ENCODE measurements at regions not wholly inside any gene's neighbourhood (a gene's known extent, or its start where the extent isn't known, plus 50 kb on each side); places are given as distances from the start of the nearest gene placed in this dataset.
"Not testable (repeated sequence)": the region's sequence is repeated elsewhere in the genome, so short reads cannot be mapped to it uniquely, and the experiment has no call there.

DNA sequence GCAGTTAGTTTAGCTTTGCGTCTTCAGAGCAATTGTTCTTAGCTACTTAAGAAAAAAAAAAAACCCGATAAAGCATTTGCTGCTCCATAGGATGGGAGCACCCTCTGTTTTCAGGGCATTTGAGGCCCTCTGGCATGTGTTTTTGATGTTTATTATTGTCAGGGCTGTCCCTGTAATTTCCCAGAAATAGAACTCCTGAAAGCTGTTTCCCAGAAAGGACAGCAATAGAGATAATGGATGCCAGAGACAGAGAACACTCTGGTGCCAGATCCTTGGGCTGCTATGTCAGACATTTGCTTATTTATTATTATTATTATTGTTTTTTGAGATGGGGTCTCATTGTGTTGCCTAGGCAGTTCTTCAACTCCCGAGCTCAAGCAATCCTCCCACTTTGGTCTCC lies 201.3 kb downstream of the ALG10 start:
- no peak for DNase-seq (ENCODE audit: low spot score)

GRCh38 chr12:34226044-34226443 lies 203.7 kb downstream of the ALG10 start:
- DNase-seq (ENCODE audit: low spot score), result not testable (repeated sequence)

DNA sequence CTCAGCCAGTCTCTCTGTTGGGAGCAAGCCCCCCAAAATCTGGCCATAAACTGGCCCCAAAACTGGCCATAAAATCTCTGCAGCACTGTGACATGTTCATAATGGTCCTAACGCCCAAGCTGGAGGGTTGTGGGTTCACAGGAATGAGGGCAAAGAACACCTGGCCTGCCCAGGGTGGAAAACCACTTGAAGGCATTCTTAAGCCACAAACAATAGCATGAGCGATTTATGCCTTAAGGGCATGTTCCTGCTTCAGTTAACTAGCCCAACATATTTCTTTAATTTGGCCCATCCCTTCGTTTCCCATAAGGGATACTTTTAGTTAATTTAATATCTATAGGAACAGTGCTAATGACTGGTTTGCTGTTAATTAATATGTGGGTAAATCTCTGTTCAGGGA lies 205.8 kb downstream of the ALG10 start:
- DNase-seq (ENCODE audit: low spot score), result not testable (repeated sequence)

DNA sequence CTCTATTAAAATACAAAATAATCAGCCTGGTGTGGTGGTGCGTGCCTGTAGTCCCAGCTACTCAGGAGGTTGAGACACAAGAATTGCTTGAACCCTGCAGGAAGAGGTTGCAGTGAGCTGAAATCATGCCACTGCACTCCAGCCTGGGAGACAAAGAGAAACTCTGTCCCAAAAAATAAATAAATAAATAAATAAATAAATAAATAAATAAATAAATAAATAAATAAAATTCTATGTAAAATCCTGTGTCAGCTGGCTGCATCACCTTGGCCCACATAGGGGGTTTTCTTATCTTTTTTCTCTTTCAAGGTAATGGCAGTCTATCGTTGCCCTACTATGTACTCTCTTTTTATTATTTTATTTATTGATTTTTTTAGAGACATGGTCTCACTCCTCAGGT lies 206.7 kb downstream of the ALG10 start:
- DNase-seq (ENCODE audit: low spot score), result not testable (repeated sequence)

GRCh38 chr12:34233618-34234017 lies 211.3 kb downstream of the ALG10 start:
- DNase-seq (ENCODE audit: low spot score), result no peak

GRCh38 chr12:34236073-34236472 lies 213.8 kb downstream of the ALG10 start:
- DNase-seq (ENCODE audit: low spot score), result no peak

DNA sequence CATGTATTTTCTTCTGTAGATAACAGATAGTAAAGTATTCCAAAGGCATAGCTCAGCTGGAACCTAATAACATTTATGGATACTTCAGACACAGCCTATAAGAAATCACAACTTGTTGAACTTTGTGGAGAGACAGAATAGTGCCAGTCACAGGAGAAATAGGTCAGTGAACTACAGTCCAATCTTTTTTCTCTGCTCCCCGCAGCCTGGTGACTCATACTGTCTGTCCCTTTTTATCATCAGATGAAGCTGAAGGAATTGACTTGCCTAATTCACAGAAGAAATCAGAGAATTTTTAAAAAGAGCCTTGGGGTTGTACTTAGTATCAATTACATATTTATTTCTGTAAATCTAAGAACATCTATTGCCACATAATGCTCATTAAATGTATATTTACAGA lies 222.3 kb downstream of the ALG10 start:
- DNase-seq (ENCODE audit: low spot score), result no peak

- no peak for DNase-seq (ENCODE audit: low spot score)
Observed at GRCh38 chr12:34249271-34249670, 227.0 kb downstream of the ALG10 start.

- DNase-seq (ENCODE audit: low spot score), result not testable (repeated sequence)
Observed at GRCh38 chr12:34251879-34252278, 229.6 kb downstream of the ALG10 start.

GRCh38 chr12:34253674-34254073 lies 231.4 kb downstream of the ALG10 start:
- DNase-seq (ENCODE audit: low spot score), result no peak

- DNase-seq (ENCODE audit: low spot score), result no peak
Observed at GRCh38 chr12:34257093-34257492, 234.8 kb downstream of the ALG10 start.

DNA sequence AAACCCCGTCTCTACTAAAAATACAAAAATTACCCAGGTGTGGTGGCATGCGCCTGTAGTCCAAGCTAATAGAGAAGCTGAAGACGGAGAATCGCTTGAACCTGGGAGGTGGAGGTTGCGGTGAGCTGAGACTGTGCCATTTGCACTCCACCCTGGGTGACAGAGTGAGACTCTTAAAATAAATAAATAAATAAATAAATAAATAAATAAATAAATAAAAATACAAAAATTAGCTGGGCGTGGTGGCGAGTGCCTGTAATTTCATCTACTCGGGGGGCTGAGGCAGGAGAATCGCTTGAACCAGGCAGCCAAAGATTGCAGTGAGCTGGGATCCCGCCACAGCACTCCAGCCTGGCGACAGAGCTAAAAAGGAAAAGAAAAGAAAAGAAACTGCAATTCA lies 239.8 kb downstream of the ALG10 start:
- not testable (repeated sequence) for DNase-seq (ENCODE audit: low spot score)

- no peak for DNase-seq (ENCODE audit: low spot score)
Observed at GRCh38 chr12:34264110-34264509, 241.8 kb downstream of the ALG10 start.

DNA sequence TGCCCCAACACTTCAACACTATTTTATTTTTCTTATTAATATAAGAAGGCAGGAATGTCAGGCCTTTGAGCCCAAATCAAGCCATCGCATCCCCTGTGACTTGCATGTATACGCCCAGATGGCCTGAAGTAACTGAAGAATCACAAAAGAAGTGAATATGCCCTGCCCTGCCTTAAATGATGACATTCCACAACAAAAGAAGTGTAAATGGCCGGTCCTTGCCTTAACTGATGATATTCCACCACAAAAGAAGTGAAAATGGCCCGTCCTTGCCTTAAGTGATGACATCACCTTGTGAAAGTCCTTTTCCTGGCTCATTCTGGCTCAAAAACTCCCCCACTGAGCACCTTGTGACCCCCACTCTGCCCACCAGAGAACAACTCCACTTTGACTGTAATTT lies 251.4 kb downstream of the ALG10 start:
- DNase-seq (ENCODE audit: low spot score), result not testable (repeated sequence)

- DNase-seq (ENCODE audit: low spot score), result no peak
Observed at GRCh38 chr12:34275129-34275528, 252.8 kb downstream of the ALG10 start.

DNA sequence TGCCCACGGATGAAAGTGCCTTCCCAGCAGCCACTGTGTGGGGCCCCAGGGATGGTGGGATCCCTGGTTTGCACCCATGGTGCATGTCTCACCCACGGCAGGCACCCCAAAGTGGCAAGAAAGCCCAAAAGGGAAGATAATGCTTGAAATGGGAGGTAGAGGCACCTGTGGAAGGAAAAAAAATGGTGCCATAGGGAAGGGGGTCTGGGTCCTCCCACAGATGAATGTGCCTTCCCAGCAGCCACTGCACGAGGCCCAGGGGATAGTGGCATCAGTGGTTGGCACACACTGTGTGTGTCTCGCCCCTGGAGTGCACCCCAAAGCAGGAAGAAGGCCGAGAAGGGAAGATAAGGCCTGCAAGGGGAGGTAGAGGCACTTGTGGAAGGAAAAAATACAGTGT lies 264.2 kb downstream of the ALG10 start:
- no peak for DNase-seq (ENCODE audit: low spot score)

GRCh38 chr12:34286934-34287333 lies 264.6 kb downstream of the ALG10 start:
- DNase-seq (ENCODE audit: low spot score), result no peak

DNA sequence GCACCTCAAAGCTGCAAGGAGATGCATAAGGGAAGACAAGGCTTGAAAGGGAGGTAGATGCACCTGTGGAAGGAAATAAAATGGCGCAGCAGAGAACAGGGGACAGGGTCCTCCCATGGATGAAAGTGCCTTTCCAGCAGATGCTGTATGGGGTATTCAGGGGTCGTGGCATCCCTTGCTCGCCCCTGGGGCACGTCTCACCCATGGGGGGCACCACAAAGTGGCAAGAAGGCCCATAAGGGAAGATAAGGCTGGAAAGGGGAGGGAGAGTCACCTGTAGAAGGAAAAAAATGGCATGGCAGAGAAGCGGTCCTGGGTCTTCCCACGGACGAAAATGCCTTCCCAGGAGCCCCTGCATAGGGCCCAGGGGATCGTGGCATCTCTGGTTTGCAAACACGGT lies 265.1 kb downstream of the ALG10 start:
- no peak for DNase-seq (ENCODE audit: low spot score)

- DNase-seq (ENCODE audit: low spot score), result no peak
Observed at GRCh38 chr12:34287986-34288962, 266.0 kb downstream of the ALG10 start.

GRCh38 chr12:34288963-34289345 lies 266.7 kb downstream of the ALG10 start:
- no peak for DNase-seq (ENCODE audit: low spot score)

DNA sequence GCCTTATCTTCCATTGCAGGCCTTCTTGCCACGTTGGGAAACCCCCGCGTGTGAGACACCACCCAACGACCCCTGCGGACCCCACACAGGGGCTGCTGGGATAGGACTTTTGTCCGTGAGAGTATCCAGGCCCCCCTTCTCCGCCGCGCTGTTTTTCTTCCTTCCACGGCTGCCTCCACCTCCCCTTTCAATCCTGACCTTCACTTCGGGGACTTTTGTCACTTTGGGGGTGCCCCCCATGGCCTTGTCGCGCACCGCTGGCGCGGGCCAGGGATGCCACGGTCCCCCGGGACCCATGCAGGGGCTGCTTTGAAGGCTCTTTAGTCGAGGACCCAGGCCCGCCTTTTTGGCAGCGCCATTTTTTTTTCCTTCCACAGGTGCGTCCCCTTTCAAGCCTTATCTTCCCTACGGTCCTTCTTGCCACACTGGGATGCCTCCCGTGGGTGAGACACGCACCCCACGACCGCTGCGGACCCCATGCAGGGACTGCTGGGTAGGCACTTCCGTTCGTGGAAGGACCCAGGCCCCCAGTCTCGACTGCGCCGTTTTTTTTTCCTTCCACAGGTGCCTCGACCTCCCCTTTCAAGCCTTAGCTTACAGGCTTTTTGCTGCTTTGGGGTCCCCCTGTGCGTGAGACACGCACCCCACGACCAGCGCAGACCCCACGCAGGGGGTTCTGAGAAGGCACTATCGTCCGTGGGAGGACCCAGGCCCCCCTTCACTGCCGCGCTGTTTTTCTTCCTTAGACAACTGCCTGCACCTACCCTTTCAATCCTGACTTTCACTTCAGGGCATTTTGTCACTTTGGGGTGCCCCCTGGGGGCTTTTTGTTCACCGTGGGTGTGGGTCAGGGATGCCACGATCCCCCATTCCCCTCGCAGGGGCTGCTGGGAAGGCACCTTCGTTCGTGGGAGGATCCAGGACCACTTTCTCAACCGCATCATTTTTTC lies 267.4 kb downstream of the ALG10 start:
- DNase-seq (ENCODE audit: low spot score), result no peak

- DNase-seq (ENCODE audit: low spot score), result no peak
Observed at GRCh38 chr12:34290381-34290995, 268.2 kb downstream of the ALG10 start.

Measured in hematopoietic multipotent progenitor cell treated with erythropoietin and hydrocortisone succinate and interleukin-3 and kit ligand, for 15 days (in vitro differentiated cells).